Body of pancreas (tissue), 4 donors: ENCODE measurements at regions not wholly inside any gene's neighbourhood (a gene's known extent, or its start where the extent isn't known, plus 50 kb on each side); places are given as distances from the start of the nearest gene placed in this dataset.

Experiments
- CTCF ChIP-seq, 7 experiments: fragments of 450-650 bp in 4 of 7; fragments of 200-600 bp in 3 of 7; sonication (generic) in 3 of 7; IDR thresholded peaks; one replicate each; pipeline ENCODE4 v1.5.1; 2016 to 2019; ENCODE audit warnings: antibody characterized with exemption in 7 of 7
- POLR2A ChIP-seq, 3 donors: fragments of 450-650 bp; IDR thresholded peaks; one replicate each; pipeline ENCODE4 v1.6.1; 2016; ENCODE audit warnings: antibody characterized with exemption in 3 of 3, mild to moderate bottlenecking in 2 of 3

GRCh38 chr6:44514085-44514484 lies 126.6 kb downstream of the CDC5L start:
- no peak for TF ChIP-seq POLR2A (IDR thresholded peaks at IDR 0.05)
- TF ChIP-seq CTCF (IDR thresholded peaks at IDR 0.05): no peak
